HepG2 (cell line): ENCODE measurements at regions not wholly inside any gene's neighbourhood (a gene's known extent, or its start where the extent isn't known, plus 50 kb on each side); places are given as distances from the start of the nearest gene placed in this dataset.

ENCODE experiments used
- ATAC-seq: fragments of 200-7000 bp; cut with Tn5 transposase; 3 replicates; pipeline ENCODE4 v1.9.1; 2020; ENCODE audit warnings: mild to moderate bottlenecking, moderate library complexity
- BruUV-seq: library from RNA; stranded (reverse); fragments of 400-500 nt; replicated peaks from 2 replicates; lab custom pipeline; 2021; lab: Mats Ljungman, UMichigan
- CTCF ChIA-PET: fragments of 300-600 bp; formaldehyde crosslinking; extraction: SDS; loops from one replicate; lab custom pipeline; 2021; ENCODE audit warnings: low total read pairs, inconsistent platforms, low intra/inter-chr PET ratio; lab: Yijun Ruan, JAX
- POLR2A ChIA-PET: fragments of 350-600 bp; sonication (Branson Sonifier 250); formaldehyde crosslinking; loops from one replicate; lab custom pipeline; 2020; ENCODE audit warnings: antibody characterized with exemption, inconsistent platforms; lab: Yijun Ruan, JAX
- DNase-seq: peaks from one replicate; pipeline ENCODE4 v3.0.0-alpha.2; 2015; ENCODE audit warnings: low spot score
- FAIRE-seq: peaks from 3 replicates; lab custom pipeline; 2011; peaks lifted over from hg19 to GRCh38; lab: Jason Lieb, UNC
- H2AFZ ChIP-seq: one replicate; pipeline ENCODE4 v1.6.1; 2011; ENCODE audit warnings: low read length, inconsistent platforms
- H3K27ac ChIP-seq: fragments of 300-600 bp; 3 replicates; pipeline ENCODE4 v1.8.0; 2011; ENCODE audit warnings: mixed run types, mild to moderate bottlenecking, mixed read lengths, low read length, inconsistent platforms; ENCODE audit not compliant: insufficient read depth; ENCODE audit errors: extremely low read length
- H3K27me3 ChIP-seq, 2 experiments: fragments of 200-600 bp in 1 of 2; 2 replicates in 1 of 2; 3 replicates in 1 of 2; pipeline versions ENCODE4 v1.6.0 to v1.8.0; 2011; ENCODE audit warnings: low read length in 2 of 2, mild to moderate bottlenecking in 2 of 2, moderate library complexity in 2 of 2, inconsistent platforms in 1 of 2; ENCODE audit not compliant: insufficient read depth in 2 of 2, control insufficient read depth in 1 of 2
- H3K36me3 ChIP-seq, 2 experiments: fragments of 200-600 bp in 1 of 2; replicated peaks in 1 of 2; 2 replicates in 1 of 2; 3 replicates in 1 of 2; pipeline versions ENCODE4 v1.5.1 to v1.8.0; 2011; ENCODE audit warnings: low read length in 2 of 2, inconsistent platforms in 1 of 2; ENCODE audit not compliant: insufficient read depth in 2 of 2, control insufficient read depth in 1 of 2
- H3K4me1 ChIP-seq: 2 replicates; pipeline ENCODE4 v1.5.1; 2012; ENCODE audit warnings: low read length, inconsistent platforms; ENCODE audit not compliant: insufficient read depth
- H3K4me2 ChIP-seq: 2 replicates; pipeline ENCODE4 v1.6.0; 2011; ENCODE audit warnings: low read depth, low read length, inconsistent platforms
- H3K4me3 ChIP-seq, 3 experiments: fragments of 200-600 bp in 1 of 3; sonication (generic), shearing (Covaris generic) in 1 of 3; replicated peaks in 1 of 3; 2 replicates each; pipeline ENCODE4 v1.5.1; 2011 to 2016; ENCODE audit warnings: low read length in 3 of 3, inconsistent platforms in 2 of 3, low read depth in 2 of 3, mild to moderate bottlenecking in 2 of 3, control low read depth in 1 of 3, mixed read lengths in 1 of 3; ENCODE audit not compliant: insufficient read depth in 1 of 3
- H3K79me2 ChIP-seq: one replicate; pipeline ENCODE4 v1.6.1; 2011; ENCODE audit warnings: low read length, inconsistent platforms; ENCODE audit not compliant: insufficient read depth
- H3K9ac ChIP-seq: 2 replicates; pipeline ENCODE4 v1.6.0; 2011; ENCODE audit warnings: mild to moderate bottlenecking, low read depth, low read length, inconsistent platforms; ENCODE audit not compliant: insufficient read depth
- H3K9me3 ChIP-seq: 2 replicates; pipeline ENCODE4 v1.5.1; 2012; ENCODE audit warnings: mild to moderate bottlenecking, low read length
- H4K20me1 ChIP-seq: 2 replicates; pipeline ENCODE4 v1.6.0; 2011; ENCODE audit warnings: inconsistent platforms, mild to moderate bottlenecking, low read length, moderate library complexity; ENCODE audit not compliant: insufficient read depth
- ATF1 ChIP-seq: IDR thresholded peaks from 2 replicates; pipeline ENCODE4 v1.6.1; 2016; ENCODE audit warnings: mild to moderate bottlenecking, control low read depth
- FLYWCH1 ChIP-seq: sonication (generic); formaldehyde crosslinking; IDR thresholded peaks from 2 replicates; pipeline ENCODE4 v1.8.1; 2023; ENCODE audit warnings: mild to moderate bottlenecking, missing genetic modification reagents
- FOSL2 ChIP-seq: sonication (generic); formaldehyde crosslinking; IDR thresholded peaks from 2 replicates; pipeline ENCODE4 v1.4.0; 2020; ENCODE audit warnings: missing genetic modification reagents
- KMT2A ChIP-seq: sonication (generic); formaldehyde crosslinking; IDR thresholded peaks from 2 replicates; pipeline ENCODE4 v1.4.0; 2020; ENCODE audit warnings: missing genetic modification reagents
- NCOA1 ChIP-seq: sonication (generic); formaldehyde crosslinking; IDR thresholded peaks from 2 replicates; pipeline ENCODE4 v1.9.0; 2021; ENCODE audit warnings: missing genetic modification reagents
- NONO ChIP-seq, 2 experiments: fragments of 450-650 bp in 1 of 2; sonication (generic) in 1 of 2; formaldehyde crosslinking in 1 of 2; IDR thresholded peaks in 1 of 2; conservative IDR thresholded peaks in 1 of 2; 2 replicates each; pipeline versions ENCODE4 v1.6.1 to v1.8.0; 2017 to 2022; ENCODE audit warnings: mild to moderate bottlenecking in 1 of 2, missing genetic modification reagents in 1 of 2, moderate library complexity in 1 of 2
- NPAS2 ChIP-seq: sonication (generic); formaldehyde crosslinking; IDR thresholded peaks from 2 replicates; pipeline ENCODE4 v1.8.0; 2022; ENCODE audit warnings: mild to moderate bottlenecking, missing genetic modification reagents, borderline replicate concordance
- NR2C2 ChIP-seq: sonication (generic); formaldehyde crosslinking; IDR thresholded peaks from 2 replicates; pipeline ENCODE4 v1.4.0; 2020; ENCODE audit warnings: missing genetic modification reagents, mild to moderate bottlenecking, moderate library complexity, borderline replicate concordance
- SETDB1 ChIP-seq: sonication (generic); formaldehyde crosslinking; IDR thresholded peaks from 2 replicates; pipeline ENCODE4 v1.5.1; 2020; ENCODE audit warnings: missing genetic modification reagents, mild to moderate bottlenecking, borderline replicate concordance
- SMARCE1 ChIP-seq: fragments of 450-650 bp; IDR thresholded peaks from 2 replicates; pipeline ENCODE4 v1.6.1; 2017; ENCODE audit warnings: borderline replicate concordance
- TOE1 ChIP-seq: sonication (generic); formaldehyde crosslinking; IDR thresholded peaks from 2 replicates; pipeline ENCODE4 v1.4.0; 2020; ENCODE audit warnings: mild to moderate bottlenecking, missing genetic modification reagents
- ZNF772 ChIP-seq: sonication (generic); formaldehyde crosslinking; IDR thresholded peaks from 2 replicates; pipeline ENCODE4 v1.5.0; 2020; ENCODE audit warnings: mild to moderate bottlenecking, missing genetic modification reagents
- ZNF850 ChIP-seq: sonication (generic); formaldehyde crosslinking; conservative IDR thresholded peaks from 2 replicates; pipeline ENCODE4 v1.9.0; 2021; ENCODE audit warnings: mild to moderate bottlenecking, missing genetic modification reagents
- ZSCAN29 ChIP-seq: sonication (generic); formaldehyde crosslinking; conservative IDR thresholded peaks from 2 replicates; pipeline ENCODE4 v1.4.0; 2020; ENCODE audit warnings: mild to moderate bottlenecking, missing genetic modification reagents
- WGBS: methylation state at CpG from one replicate; pipeline ENCODE4 v1.1.6; 2017; ENCODE audit warnings: low lambda C conversion rate; 5-methylcytosine and 5-hydroxymethylcytosine counted together
- in situ Hi-C: cut with HindIII; loops from 2 replicates; pipeline ENCODE4 v1.10.0; 2017; ENCODE audit warnings: low pct_unique_long_range_greater_than_20kb; ENCODE audit not compliant: extremely low pct_ligation_motif_present
- intact Hi-C: fragments of 100-400 bp; cut with micrococcal nuclease; formaldehyde crosslinking; loops from one replicate; pipeline ENCODE4 v1.10.0; 2022; ENCODE audit not compliant: unreplicated experiment
- TF ChIP-seq, protein P1 (sequence below): sonication (generic); formaldehyde crosslinking; IDR thresholded peaks from 2 replicates; pipeline ENCODE4 v1.4.0; 2020; ENCODE audit warnings: missing genetic modification reagents, low read depth, mild to moderate bottlenecking, borderline replicate concordance
- TF ChIP-seq, protein P2 (sequence below), 2 experiments: IDR thresholded peaks; 2 replicates each; pipeline ENCODE4 v1.6.1; 2011 to 2012; ENCODE audit warnings: low read length in 2 of 2, borderline replicate concordance in 1 of 2, low read depth in 1 of 2, mild to moderate bottlenecking in 1 of 2, moderate library complexity in 1 of 2

DNA sequence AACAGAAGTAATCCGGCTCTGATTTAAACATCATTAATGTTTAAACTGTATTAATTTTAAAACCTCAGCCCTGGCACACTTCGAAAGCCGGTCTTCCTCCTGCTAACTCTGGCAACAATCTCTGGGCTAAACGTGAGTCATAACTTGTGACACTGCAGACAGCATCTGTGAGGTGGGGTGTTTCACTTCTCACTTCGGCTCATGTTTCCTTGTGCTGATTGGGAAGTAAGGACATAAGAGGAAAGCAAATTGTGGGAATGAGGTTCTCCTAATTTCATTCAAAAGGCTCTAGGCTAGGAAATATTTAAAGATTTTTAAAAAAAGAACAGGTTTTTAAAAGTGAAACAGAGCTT lies 139.9 kb upstream of the USP9X start:
- in situ Hi-C loops, result no loop called here
- Histone ChIP-seq H4K20me1 (no peaks in the 10 kb centered on the region), H3K36me3 (no peaks in the 10 kb centered on the region), H3K9me3 (no peaks in the 10 kb centered on the region), H3K4me2 (peak overlapping the region; percentile 23; the same call in 1 of the 2 replicates), H3K27ac (no peak overlapping the region), H2AFZ (no peak overlapping the region), H3K4me3 (no peak overlapping the region), H3K79me2 (no peaks in the 10 kb centered on the region), H3K27me3 (no peaks in the 10 kb centered on the region), H3K4me1 (peaks cover 8% of the 10 kb centered on the region; the same call in 1 of the 2 replicates), H3K9ac (no peak overlapping the region)
- DNase-seq (no peak), ATAC-seq (no peak), FAIRE-seq (peak; percentile 43)
- intact Hi-C loops, result no loop called here
- BruUV-seq, result no TSS peak
- CTCF ChIA-PET, result no interaction called here
- 2% methylated on average over 5 of the region's 5 CpGs for WGBS
- POLR2A ChIA-PET, result no interaction called here
- TF ChIP-seq NPAS2 (CRISPR knock-in tag), result no peak
- peak; percentile 82 for TF ChIP-seq FOSL2 (CRISPR knock-in tag)

- ATAC-seq (no peak), FAIRE-seq (no peak), DNase-seq (no peak)
- ChIA-PET CTCF (no interaction called here), POLR2A (no interaction called here)
- no peak overlapping the region for H3K4me2 ChIP-seq
- no TSS peak for BruUV-seq
- H3K79me2 ChIP-seq, result no peaks in the 10 kb centered on the region
- no peak overlapping the region for H3K9ac ChIP-seq
- H3K27me3 ChIP-seq, result no peaks in the 10 kb centered on the region
- in situ Hi-C loops (no loop called here), intact Hi-C loops (no loop called here)
- no peak overlapping the region for H2AFZ ChIP-seq
- H4K20me1 ChIP-seq, result no peaks in the 10 kb centered on the region
- 0% methylated on average over 1 of the region's 3 CpGs for WGBS
- H3K9me3 ChIP-seq, result no peaks in the 10 kb centered on the region
- H3K27ac ChIP-seq, result no peak overlapping the region
- H3K4me1 ChIP-seq, result peaks cover 8% of the 10 kb centered on the region; the same call in 1 of the 2 replicates
- no peak overlapping the region for H3K4me3 ChIP-seq
- no peaks in the 10 kb centered on the region for H3K36me3 ChIP-seq
- TF ChIP-seq KMT2A (CRISPR knock-in tag) (no peak), TOE1 (CRISPR knock-in tag) (no peak), SETDB1 (CRISPR knock-in tag) (no peak), ZSCAN29 (CRISPR knock-in tag) (no peak), NR2C2 (CRISPR knock-in tag) (no peak), ZNF772 (CRISPR knock-in tag) (no peak), FLYWCH1 (CRISPR knock-in tag) (no peak), ATF1 (CRISPR knock-in tag) (no peak), ZNF850 (no peak), SMARCE1 (no peak), NONO (IDR thresholded peaks at IDR 0.05) (no peak), NONO (CRISPR knock-in tag; conservative IDR thresholded peaks at IDR 0.05) (no peak), NCOA1 (CRISPR knock-in tag) (no peak)
- TF ChIP-seq, protein P1, sequence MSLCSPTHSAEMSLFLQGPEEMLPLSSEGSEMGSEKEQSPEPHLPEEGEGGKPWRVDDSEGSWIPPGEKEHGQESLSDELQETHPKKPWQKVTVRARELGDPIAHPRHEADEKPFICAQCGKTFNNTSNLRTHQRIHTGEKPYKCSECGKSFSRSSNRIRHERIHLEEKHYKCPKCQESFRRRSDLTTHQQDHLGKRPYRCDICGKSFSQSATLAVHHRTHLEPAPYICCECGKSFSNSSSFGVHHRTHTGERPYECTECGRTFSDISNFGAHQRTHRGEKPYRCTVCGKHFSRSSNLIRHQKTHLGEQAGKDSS (CRISPR knock-in tag), result no peak
- TF ChIP-seq, protein P2, sequence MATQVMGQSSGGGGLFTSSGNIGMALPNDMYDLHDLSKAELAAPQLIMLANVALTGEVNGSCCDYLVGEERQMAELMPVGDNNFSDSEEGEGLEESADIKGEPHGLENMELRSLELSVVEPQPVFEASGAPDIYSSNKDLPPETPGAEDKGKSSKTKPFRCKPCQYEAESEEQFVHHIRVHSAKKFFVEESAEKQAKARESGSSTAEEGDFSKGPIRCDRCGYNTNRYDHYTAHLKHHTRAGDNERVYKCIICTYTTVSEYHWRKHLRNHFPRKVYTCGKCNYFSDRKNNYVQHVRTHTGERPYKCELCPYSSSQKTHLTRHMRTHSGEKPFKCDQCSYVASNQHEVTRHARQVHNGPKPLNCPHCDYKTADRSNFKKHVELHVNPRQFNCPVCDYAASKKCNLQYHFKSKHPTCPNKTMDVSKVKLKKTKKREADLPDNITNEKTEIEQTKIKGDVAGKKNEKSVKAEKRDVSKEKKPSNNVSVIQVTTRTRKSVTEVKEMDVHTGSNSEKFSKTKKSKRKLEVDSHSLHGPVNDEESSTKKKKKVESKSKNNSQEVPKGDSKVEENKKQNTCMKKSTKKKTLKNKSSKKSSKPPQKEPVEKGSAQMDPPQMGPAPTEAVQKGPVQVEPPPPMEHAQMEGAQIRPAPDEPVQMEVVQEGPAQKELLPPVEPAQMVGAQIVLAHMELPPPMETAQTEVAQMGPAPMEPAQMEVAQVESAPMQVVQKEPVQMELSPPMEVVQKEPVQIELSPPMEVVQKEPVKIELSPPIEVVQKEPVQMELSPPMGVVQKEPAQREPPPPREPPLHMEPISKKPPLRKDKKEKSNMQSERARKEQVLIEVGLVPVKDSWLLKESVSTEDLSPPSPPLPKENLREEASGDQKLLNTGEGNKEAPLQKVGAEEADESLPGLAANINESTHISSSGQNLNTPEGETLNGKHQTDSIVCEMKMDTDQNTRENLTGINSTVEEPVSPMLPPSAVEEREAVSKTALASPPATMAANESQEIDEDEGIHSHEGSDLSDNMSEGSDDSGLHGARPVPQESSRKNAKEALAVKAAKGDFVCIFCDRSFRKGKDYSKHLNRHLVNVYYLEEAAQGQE (IDR thresholded peaks at IDR 0.05; ENCODE audit: borderline replicate concordance in 1 of 2, low read depth in 1 of 2, low read length in 2 of 2), result no peak
These were observed 138.0 kb upstream of the USP9X start for GRCh38 chrX:40947276-40947675.
